Activated naive CD4-positive, alpha-beta T cell treated with anti-CD3 and anti-CD28 coated beads, Interleukin-2, amount 50 U/mL, for 72 hours (primary cell): ENCODE measurements at regions not wholly inside any gene's neighbourhood (a gene's known extent, or its start where the extent isn't known, plus 50 kb on each side); places are given as distances from the start of the nearest gene placed in this dataset.

ENCODE experiments used
- ATAC-seq, 2 donors: fragments of 150-1000 bp; cut with Tn5 transposase; 2 replicates each; pipeline ENCODE4 v1.10.0; 2021; ENCODE audit warnings: mild to moderate bottlenecking in 2 of 2, moderate library complexity in 2 of 2
- DNase-seq, 2 donors: peaks; one replicate each; pipeline ENCODE4 v3.0.0; 2021 to 2022; ENCODE audit warnings: low spot score in 2 of 2
- H3K27ac Mint-ChIP-seq, 2 donors: one replicate each; pipeline ENCODE4 v1.8.0; 2022; ENCODE audit warnings: mild to moderate bottlenecking in 2 of 2, mixed read lengths in 2 of 2
- H3K36me3 Mint-ChIP-seq, 2 donors: one replicate each; pipeline ENCODE4 v1.8.0; 2022; ENCODE audit warnings: mixed read lengths in 2 of 2
- H3K9me3 Mint-ChIP-seq, 2 donors: one replicate each; pipeline ENCODE4 v1.8.0; 2022; ENCODE audit warnings: mixed read lengths in 2 of 2

DNA sequence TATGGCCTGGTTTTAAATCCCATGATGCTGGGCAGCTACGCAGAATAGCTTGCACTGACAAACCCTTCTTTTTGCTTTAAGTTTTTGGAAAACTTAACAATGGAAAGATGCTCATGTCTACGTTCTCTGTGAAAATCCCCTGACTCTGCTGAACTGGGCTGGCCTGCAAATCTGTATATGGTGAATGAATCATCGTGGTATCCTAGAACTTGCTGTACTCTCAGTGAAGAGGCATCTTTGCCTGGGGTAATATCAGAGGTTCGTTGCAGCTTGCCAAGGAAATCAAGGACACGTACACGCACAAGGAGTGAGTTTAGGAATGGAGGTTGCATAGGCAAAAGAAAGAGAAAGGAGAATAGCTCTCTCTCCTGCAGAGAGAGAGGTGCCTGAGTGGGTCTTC lies 382.0 kb upstream of the ADARB2 start:
- Mint-ChIP-seq H3K36me3 (no peaks in the 10 kb centered on the region), H3K27ac (no peak overlapping the region), H3K9me3 (no peaks in the 10 kb centered on the region)
- ATAC-seq (no peak), DNase-seq (no peak)

DNA sequence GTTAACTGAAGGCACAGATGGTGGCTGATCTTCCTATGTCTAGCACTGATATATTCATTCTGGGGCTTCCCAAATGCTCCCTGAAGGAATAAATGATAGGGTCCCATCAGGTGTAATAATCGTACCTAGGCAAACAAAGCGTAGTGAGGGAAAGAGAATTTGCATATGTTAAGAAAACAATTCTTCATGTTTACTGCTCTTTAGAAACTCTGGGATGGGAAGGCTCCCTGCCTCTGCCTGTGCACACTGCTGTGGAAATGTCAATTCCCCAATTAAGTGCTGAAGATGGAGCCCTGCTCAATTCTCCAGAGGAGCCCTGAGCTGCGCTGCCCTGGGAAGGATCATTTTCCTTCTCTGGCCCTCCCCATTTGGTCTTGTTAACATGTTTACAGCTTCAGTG lies 380.9 kb upstream of the ADARB2 start:
- Mint-ChIP-seq H3K36me3 (no peaks in the 10 kb centered on the region), H3K27ac (no peak overlapping the region), H3K9me3 (no peaks in the 10 kb centered on the region)
- ATAC-seq (no peak), DNase-seq (no peak)

DNA sequence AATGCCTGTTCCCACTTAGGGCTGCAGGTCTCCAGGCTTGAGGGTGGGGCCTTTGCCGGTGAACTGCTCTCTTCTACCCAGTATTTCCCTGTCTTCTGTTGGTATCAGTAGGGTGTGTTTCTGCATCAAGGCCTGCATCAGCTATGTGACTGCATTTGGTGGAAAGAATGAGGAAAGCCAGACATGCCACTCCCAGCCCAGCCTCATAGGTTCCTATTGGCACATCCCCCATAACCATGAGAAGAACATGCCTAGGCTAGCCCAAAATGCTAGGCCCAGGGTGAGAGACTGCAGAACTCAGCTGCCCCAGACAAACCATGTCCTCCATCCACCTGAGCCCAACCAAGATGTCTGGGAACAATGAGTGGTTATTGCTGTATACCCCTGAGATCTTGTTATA lies 380.3 kb upstream of the ADARB2 start:
- no peak for ATAC-seq

DNA sequence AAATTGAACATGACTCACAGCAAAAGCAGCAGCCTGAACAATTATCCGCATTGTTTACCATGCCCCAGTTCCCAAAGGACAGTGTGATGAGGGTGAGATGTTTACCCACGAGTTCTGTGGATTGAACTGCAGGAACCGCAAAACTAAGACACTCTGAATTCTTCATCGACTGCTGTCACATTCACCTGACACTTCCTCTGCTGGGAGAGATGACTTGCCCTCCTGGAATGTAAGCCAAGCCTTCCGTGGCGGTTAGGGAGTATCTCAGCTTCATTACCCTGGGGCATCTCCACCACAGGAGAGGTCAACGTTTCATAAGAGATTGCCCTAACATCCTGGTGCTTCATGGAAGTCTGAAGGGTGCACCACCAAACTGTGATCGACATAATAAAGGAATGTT lies 374.6 kb upstream of the ADARB2 start:
- DNase-seq (no peak), ATAC-seq (no peak)
- Mint-ChIP-seq H3K36me3 (no peaks in the 10 kb centered on the region), H3K9me3 (no peaks in the 10 kb centered on the region), H3K27ac (no peak overlapping the region)

More for the DNA sequence above, 380.3 kb upstream of the ADARB2 start:
- Mint-ChIP-seq H3K9me3 (no peaks in the 10 kb centered on the region), H3K36me3 (no peaks in the 10 kb centered on the region), H3K27ac (no peak overlapping the region)
- DNase-seq, result no peak

DNA sequence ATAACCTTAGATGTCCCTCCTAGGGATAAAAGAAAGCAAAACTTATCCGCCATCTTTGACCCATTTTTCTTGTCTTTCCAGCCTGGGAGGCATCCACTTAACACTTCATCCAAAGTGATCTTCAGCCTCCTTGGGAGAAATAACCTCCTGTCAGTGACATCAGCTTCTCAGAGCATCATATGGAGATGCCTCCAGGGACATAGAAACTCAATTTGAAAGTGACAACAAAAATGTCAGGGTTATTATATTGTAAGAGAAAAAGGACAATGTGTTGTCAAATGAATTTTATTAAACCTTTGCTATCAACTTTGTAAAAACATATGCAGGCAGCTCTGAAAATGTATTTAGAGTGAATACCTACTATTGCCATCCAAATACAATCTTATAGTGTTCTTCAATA lies 371.2 kb upstream of the ADARB2 start:
- ATAC-seq (no peak), DNase-seq (no peak)
- H3K9me3 Mint-ChIP-seq, result no peaks in the 10 kb centered on the region
- H3K27ac Mint-ChIP-seq, result no peak overlapping the region
- H3K36me3 Mint-ChIP-seq, result no peaks in the 10 kb centered on the region

DNA sequence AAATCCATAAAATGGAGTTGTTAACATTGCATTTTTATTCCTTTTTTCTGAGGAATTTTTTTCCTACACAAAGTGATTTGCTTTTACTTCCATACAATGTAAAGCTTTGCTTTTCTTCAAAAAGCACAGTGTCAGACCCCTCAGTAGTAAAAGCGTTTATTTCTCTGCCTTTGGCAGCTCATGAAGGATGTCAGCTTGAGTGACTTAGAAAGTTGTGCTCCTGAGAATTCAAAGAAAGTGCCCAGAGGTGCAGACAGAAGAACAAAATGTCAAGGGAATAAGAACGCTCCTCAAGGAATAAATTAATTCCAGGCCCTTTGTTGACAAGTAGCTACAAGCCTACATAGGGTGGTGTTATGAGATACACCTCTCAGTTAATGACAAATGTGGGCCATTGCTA lies 369.3 kb upstream of the ADARB2 start:
- H3K27ac Mint-ChIP-seq, result no peak overlapping the region
- DNase-seq, result no peak
- no peaks in the 10 kb centered on the region for H3K9me3 Mint-ChIP-seq
- no peaks in the 10 kb centered on the region for H3K36me3 Mint-ChIP-seq
- no peak for ATAC-seq

DNA sequence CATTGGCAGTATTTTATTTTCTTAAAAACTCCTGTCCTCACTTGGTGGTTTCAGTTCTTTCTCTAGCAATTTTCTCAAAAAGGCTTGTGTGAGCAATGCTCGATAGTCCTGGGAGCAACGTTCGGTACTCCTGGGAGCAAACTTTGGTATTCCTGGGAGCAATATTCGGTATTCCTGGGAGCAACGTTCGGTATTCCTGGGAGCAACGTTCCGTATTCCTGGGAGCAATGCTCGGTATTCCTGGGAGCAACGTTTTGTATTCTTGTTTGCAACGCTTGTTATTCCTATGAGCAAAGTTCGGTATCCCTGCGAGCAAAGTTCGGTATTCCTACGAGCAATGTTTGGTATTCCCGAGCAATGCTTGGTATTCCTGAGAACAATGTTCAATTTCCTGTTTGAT lies 362.0 kb upstream of the ADARB2 start:
- Mint-ChIP-seq H3K36me3 (no peaks in the 10 kb centered on the region), H3K27ac (no peak overlapping the region), H3K9me3 (no peaks in the 10 kb centered on the region)
- ATAC-seq (no peak), DNase-seq (no peak)

DNA sequence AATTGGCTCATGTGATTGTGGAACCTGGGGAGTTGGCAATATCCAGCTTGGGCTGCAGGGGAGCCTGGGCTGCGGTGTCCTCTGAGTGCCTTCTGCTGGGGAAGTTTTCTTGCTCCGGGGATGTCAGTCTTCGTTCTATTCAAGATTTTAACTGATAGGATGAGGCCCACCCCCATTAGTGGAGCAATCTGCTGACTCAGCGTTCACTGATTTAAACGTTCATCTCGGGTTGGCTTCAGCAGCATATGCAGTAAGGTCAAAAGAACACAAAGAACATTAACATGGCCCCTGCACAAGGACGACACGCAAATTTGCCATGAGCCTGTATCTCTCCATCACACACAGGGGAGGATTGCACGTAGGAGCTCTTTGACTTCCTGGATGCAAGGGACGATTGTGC lies 360.6 kb upstream of the ADARB2 start:
- Mint-ChIP-seq H3K36me3 (no peaks in the 10 kb centered on the region), H3K9me3 (no peaks in the 10 kb centered on the region), H3K27ac (no peak overlapping the region)
- DNase-seq (no peak), ATAC-seq (no peak)

DNA sequence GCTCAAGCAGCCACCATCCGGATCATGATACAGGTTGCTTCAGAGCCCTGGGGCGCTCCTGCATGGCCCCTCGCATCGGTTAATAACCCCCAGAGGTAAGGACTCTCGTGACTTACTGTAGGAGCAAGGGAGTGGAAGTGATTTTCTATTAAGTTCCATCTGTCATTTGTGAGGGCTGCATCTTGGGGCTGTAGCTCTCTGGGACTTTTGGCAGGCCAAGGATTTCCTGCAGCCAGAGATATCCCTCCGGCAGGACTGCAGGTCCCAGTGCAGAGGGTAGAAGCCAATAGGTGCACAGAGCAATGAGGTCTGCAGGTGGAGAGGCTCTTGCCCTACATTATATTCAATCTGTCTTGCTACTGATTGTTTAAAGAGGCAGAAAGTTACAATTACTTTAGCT lies 356.8 kb upstream of the ADARB2 start:
- Mint-ChIP-seq H3K36me3 (no peaks in the 10 kb centered on the region), H3K27ac (no peak overlapping the region), H3K9me3 (no peaks in the 10 kb centered on the region)
- DNase-seq, result no peak
- ATAC-seq, result no peak

DNA sequence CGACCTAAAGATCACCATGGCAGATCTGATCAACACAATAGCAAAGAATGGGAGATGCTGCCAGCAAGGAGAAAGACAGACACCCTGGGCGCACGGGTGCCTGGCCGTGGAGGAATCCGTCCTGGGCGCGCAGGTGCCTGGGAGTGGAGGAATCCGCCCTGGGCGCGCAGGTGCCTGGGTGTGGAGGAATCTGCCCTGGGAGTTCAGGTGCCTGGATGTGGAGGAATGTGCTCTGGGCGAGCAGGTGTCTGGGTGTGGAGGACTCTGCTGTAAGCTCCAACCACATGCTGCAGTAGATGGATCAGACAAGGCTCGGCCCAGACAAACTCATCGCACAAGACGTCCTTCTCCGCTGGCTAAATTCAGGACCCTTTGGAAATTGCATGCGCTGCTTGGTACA lies 346.3 kb upstream of the ADARB2 start:
- ATAC-seq (no peak), DNase-seq (no peak)
- H3K27ac Mint-ChIP-seq, result no peak overlapping the region
- H3K9me3 Mint-ChIP-seq, result peaks cover 4 to 6% of the 10 kb centered on the region in 2 donors
- H3K36me3 Mint-ChIP-seq, result peaks cover 0 to 6% of the 10 kb centered on the region in 2 donors

DNA sequence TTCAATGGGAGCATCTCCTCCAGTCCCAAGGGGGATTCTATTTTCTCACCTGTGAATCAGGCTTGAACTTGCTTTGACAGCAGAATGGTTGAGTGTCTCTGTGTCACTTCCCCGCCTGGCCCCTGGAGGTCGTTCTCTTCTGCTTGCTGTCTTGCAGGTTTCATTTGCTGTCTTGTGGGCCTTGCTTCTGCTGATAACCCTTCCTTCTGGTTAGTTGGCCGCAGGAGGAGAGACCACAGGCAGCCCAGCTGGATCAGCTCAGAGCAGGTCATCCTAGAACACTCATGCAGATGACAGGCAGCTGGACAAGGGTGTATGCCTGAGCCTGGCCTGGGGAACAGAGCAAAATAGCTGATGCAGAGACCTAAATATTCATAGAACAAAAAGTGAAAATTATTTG lies 344.2 kb upstream of the ADARB2 start:
- DNase-seq, result no peak

DNA sequence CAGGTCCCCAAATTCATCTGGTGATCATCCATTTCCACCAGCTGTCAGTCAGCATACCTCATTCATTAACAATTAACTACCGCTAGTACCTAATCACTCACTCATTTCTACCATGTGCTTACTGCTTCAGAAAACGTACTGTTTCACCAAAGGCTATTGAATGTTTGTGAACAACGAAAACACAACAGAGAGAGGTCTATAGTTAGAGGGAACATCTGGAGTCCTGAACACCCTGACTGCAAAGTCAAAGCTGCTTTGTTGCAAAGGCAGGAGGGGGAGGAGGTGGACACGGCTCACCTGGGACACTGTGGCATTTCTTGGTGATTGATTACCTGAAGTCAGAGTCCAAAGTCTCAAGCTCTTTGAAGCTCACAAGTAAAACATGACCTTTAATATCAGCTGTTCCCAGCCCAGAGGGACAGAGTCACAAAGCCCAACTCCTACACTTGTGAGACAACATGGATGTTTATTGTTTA lies 342.3 kb upstream of the ADARB2 start:
- Mint-ChIP-seq H3K9me3 (no peaks in the 10 kb centered on the region), H3K27ac (no peak overlapping the region), H3K36me3 (no peaks in the 10 kb centered on the region)
- ATAC-seq, result no peak
- DNase-seq, result no peak

More for the DNA sequence above, 344.2 kb upstream of the ADARB2 start:
- ATAC-seq, result no peak
- H3K9me3 Mint-ChIP-seq, result no peaks in the 10 kb centered on the region
- no peaks in the 10 kb centered on the region for H3K36me3 Mint-ChIP-seq
- H3K27ac Mint-ChIP-seq, result no peak overlapping the region

DNA sequence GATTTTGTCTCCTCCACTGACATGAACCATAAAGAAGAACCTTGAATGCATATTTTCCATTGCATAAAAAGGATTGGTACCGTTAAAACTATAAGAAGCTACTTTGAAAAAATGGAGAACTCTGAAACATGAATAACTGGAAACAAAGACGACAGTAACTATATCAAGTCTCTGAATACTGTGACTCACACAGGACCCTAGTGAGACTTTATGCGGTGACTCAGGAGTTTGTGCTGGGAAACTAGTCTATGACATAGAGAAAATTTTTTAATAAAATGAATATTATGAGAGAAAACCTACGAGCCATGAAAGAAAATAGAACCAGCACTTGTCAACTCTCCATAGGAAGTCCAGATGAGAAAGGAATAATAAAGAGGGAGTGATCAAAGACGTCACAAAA lies 339.9 kb upstream of the ADARB2 start:
- no peak for ATAC-seq
- no peak for DNase-seq
- Mint-ChIP-seq H3K27ac (no peak overlapping the region), H3K9me3 (peaks cover 0 to 4% of the 10 kb centered on the region in 2 donors), H3K36me3 (no peaks in the 10 kb centered on the region)

DNA sequence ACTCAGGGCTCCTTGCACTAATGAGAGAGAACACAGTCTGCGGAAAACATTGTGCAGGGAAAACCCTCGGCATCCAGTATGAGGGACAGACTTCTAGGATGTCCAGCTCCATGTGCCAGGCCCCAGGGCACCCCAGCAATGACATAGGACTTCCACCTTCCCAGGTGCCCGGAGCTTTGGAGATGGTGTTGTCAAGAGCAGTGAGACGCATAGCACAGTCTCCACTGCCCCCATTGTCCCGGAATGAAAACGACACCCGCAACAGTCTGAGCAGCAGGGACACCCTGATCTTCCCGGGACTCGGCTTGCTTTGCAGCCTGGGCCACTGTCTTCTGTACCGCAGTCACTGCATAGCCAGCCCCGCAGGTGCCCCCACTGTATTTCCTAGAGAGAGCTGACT lies 339.2 kb upstream of the ADARB2 start:
- ATAC-seq, result no peak
- H3K9me3 Mint-ChIP-seq, result peaks cover 0 to 8% of the 10 kb centered on the region in 2 donors
- DNase-seq, result no peak
- H3K36me3 Mint-ChIP-seq, result no peaks in the 10 kb centered on the region
- H3K27ac Mint-ChIP-seq, result no peak overlapping the region

DNA sequence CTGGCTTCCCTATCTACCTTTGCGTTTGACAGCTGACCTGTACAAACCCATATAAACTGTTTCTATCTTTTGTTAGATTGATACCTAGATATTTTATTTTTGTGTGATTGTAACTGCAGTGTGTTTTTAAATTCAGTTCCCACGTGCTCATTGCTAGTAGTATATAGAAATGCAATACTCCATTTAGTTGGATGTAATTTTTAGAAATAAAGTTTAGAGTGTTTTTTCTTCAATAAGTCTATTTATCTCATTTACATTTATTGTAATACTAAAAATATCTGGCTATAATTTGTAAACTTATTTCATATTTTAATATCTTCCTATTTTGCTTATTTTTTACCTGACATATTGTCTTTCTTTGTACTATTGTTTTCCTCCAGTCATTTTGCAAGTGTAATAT lies 329.7 kb upstream of the ADARB2 start:
- ATAC-seq (no peak), DNase-seq (no peak)
- peaks cover 7 to 14% of the 10 kb centered on the region in 2 donors for H3K9me3 Mint-ChIP-seq
- peaks cover 0 to 12% of the 10 kb centered on the region in 2 donors for H3K36me3 Mint-ChIP-seq
- H3K27ac Mint-ChIP-seq, result no peak overlapping the region

DNA sequence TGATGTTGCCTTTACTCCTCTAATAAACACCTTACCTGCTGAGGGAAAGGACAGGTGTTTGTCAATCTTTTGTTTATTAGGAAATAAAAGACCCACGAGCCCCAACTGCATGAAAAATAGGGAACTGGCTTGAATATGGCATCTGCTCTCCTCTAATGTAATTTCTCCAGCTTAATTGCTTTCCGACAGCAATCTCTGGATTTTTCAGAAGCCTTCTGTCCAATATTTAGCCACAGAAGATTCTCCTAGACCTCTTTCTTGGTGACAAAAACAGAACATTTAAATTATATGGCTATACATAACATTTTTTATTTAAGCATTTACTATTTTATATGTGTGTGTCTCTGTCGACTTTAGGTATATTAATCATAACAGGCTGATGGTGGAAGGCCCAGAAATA lies 317.4 kb upstream of the ADARB2 start:
- H3K9me3 Mint-ChIP-seq, result peaks cover 4 to 5% of the 10 kb centered on the region in 2 donors
- no peak for ATAC-seq
- H3K27ac Mint-ChIP-seq, result no peak overlapping the region
- no peaks in the 10 kb centered on the region for H3K36me3 Mint-ChIP-seq
- DNase-seq, result no peak

DNA sequence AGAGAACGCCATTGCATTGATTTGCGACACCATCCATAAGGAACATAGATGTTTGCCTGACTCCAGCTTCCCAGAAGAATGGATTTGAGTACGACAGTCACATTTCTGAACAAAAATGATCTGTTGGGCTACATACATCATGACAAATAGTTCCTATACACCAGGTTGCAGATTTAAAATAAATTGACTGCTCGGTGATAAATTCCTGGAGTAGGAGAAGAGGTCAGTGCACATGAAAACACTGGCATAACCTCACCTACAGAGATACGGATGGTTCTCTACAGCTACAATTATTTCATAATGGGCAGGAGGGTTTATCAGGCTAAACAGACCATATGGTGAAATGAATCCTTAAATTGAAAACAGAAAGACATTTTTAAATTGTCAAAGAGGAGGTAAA lies 316.5 kb upstream of the ADARB2 start:
- Mint-ChIP-seq H3K27ac (no peak overlapping the region), H3K36me3 (peaks cover 0 to under 1% of the 10 kb centered on the region in 2 donors), H3K9me3 (peaks cover 4 to 5% of the 10 kb centered on the region in 2 donors)
- ATAC-seq, result no peak
- no peak for DNase-seq

DNA sequence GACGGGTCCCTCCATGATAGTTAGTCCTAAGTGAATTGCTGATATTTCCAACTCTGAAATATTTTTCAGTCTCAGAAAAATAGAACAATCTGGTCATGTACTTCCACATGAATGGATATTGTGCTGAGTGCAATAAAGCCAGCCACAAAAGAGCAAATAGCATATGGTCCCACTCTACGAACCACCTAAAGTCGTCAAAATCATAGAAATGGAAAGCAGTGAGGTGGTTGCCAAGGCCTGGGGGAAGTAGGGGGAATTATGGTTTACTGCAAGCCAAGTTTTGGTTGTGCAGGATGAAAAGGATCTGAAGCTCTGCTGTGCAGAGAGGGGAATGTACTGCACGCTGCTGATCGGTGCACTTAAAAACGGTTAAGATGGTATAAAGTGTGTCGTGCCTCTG lies 313.8 kb upstream of the ADARB2 start:
- Mint-ChIP-seq H3K36me3 (peaks cover 0 to 4% of the 10 kb centered on the region in 2 donors), H3K27ac (no peak overlapping the region), H3K9me3 (peaks cover 10% of the 10 kb centered on the region in 2 donors)
- ATAC-seq (no peak), DNase-seq (no peak)

DNA sequence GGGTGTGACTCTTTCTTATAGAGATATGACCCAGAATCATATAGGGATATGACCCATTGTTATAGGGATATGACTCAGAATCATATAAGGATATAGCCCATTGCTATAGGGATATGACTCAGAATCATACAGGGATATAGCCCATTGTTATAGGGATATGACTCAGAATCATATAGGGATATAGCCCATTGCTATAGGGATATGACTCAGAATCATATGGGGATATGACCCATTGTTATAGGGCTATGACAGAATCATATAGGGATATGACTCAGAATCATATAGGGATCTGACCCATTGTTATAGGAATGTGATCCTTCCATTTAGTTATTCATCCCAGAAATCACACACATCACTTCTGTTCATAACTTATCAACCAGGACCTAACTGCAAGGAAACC lies 312.2 kb upstream of the ADARB2 start:
- peaks cover 10% of the 10 kb centered on the region in 2 donors for H3K9me3 Mint-ChIP-seq
- H3K27ac Mint-ChIP-seq, result no peak overlapping the region
- peaks cover 0 to 4% of the 10 kb centered on the region in 2 donors for H3K36me3 Mint-ChIP-seq
- DNase-seq (no peak), ATAC-seq (peak; percentile 71 to 87)
